ENCODE measurements at regions not wholly inside any gene's neighbourhood (a gene's known extent, or its start where the extent isn't known, plus 50 kb on each side); places are given as distances from the start of the nearest gene placed in this dataset.

- TF ChIP-seq GTF2F1 (IDR thresholded peaks at IDR 0.05; ENCODE audit: borderline replicate concordance, low read depth, low read length): no peak
- no peak for TF ChIP-seq POLR2A (IDR thresholded peaks at IDR 0.05; ENCODE audit: control extremely low read depth in 1 of 2, low read depth in 2 of 2, low read length in 2 of 2)
- no peak for TF ChIP-seq CHD2 (IDR thresholded peaks at IDR 0.05; ENCODE audit: low read length)
- no peak for TF ChIP-seq KDM4A (IDR thresholded peaks at IDR 0.05; ENCODE audit: low read depth, low read length, severe bottlenecking)
Measured at GRCh38 chr15:77749236-77749997, 116.7 kb upstream of the LINGO1 start (continued).

Measured in H1 (cell line).